ENCODE measurements at regions not wholly inside any gene's neighbourhood (a gene's known extent, or its start where the extent isn't known, plus 50 kb on each side); places are given as distances from the start of the nearest gene placed in this dataset.
"Not testable (repeated sequence)": the region's sequence is repeated elsewhere in the genome, so short reads cannot be mapped to it uniquely, and the experiment has no call there.

- H3K27ac ChIP-seq (ENCODE audit: low read length), result peak overlapping the region; percentile 39; the same call in 1 of the 2 replicates
- no peaks in the 10 kb centered on the region for H3K27me3 ChIP-seq (replicated peaks; ENCODE audit: insufficient read depth, low read length)
- H3K4me3 ChIP-seq (ENCODE audit: low read length), result peak overlapping the region; percentile 73
- no peaks in the 10 kb centered on the region for H3K79me2 ChIP-seq (ENCODE audit: low read length)
- H3K9me2 ChIP-seq (replicated peaks; ENCODE audit: insufficient read depth, low read length), result no peaks in the 10 kb centered on the region
- peak overlapping the region; percentile 87 for H2AFZ ChIP-seq (ENCODE audit: low read length)
- no peaks in the 10 kb centered on the region for H3K9me3 ChIP-seq (replicated peaks; ENCODE audit: insufficient read depth, low read length)
- peak overlapping the region; percentile 72 for H3K4me2 ChIP-seq (ENCODE audit: low read depth, low read length)
- no peak for TF ChIP-seq CTCF (IDR thresholded peaks at IDR 0.05; ENCODE audit: low read length)
- TF ChIP-seq EZH2 (optimal IDR thresholded peaks at IDR 0.05; ENCODE audit: low read depth, low read length), result no peak
- TF ChIP-seq EZH2phosphoT487 (IDR thresholded peaks at IDR 0.05; ENCODE audit: low read length), result no peak
- no peaks in the 10 kb centered on the region for H4K20me1 ChIP-seq (ENCODE audit: insufficient read depth, low read length)
- no peaks in the 10 kb centered on the region for H3K4me1 ChIP-seq (ENCODE audit: low read length)
- peak overlapping the region; percentile 69 for H3K9ac ChIP-seq (ENCODE audit: low read length)
- H3F3A ChIP-seq (ENCODE audit: insufficient read depth, low read length), result no peaks in the 10 kb centered on the region
- no peaks in the 10 kb centered on the region for H3K36me3 ChIP-seq (replicated peaks; ENCODE audit: insufficient read depth, low read length)
- peak; percentile 87 for DNase-seq
These were observed 110.0 kb upstream of the LPCAT1 start for GRCh38 chr5:1633605-1634336.

GRCh38 chr5:1631004-1631403 lies 107.2 kb upstream of the LPCAT1 start:
- not testable (repeated sequence) for H3K27ac ChIP-seq (ENCODE audit: low read length); DNase-seq; H3K4me3 ChIP-seq (ENCODE audit: low read length); H4K20me1 ChIP-seq (ENCODE audit: insufficient read depth, low read length); H3K79me2 ChIP-seq (ENCODE audit: low read length); H3K9me2 ChIP-seq (replicated peaks; ENCODE audit: insufficient read depth, low read length); H3K4me1 ChIP-seq (ENCODE audit: low read length); H2AFZ ChIP-seq (ENCODE audit: low read length); H3K9ac ChIP-seq (ENCODE audit: low read length); H3K9me3 ChIP-seq (replicated peaks; ENCODE audit: insufficient read depth, low read length); H3F3A ChIP-seq (ENCODE audit: insufficient read depth, low read length); H3K27me3 ChIP-seq (replicated peaks; ENCODE audit: insufficient read depth, low read length); H3K36me3 ChIP-seq (replicated peaks; ENCODE audit: insufficient read depth, low read length); H3K4me2 ChIP-seq (ENCODE audit: low read depth, low read length)

GRCh38 chr5:1626397-1626796 lies 102.6 kb upstream of the LPCAT1 start:
- H3K4me1 ChIP-seq (ENCODE audit: low read length); H3K4me3 ChIP-seq (ENCODE audit: low read length); H4K20me1 ChIP-seq (ENCODE audit: insufficient read depth, low read length); H3K27ac ChIP-seq (ENCODE audit: low read length); H3K9ac ChIP-seq (ENCODE audit: low read length); H3K79me2 ChIP-seq (ENCODE audit: low read length); DNase-seq; H3K4me2 ChIP-seq (ENCODE audit: low read depth, low read length); H3K36me3 ChIP-seq (replicated peaks; ENCODE audit: insufficient read depth, low read length); H3K9me2 ChIP-seq (replicated peaks; ENCODE audit: insufficient read depth, low read length); H2AFZ ChIP-seq (ENCODE audit: low read length); H3K27me3 ChIP-seq (replicated peaks; ENCODE audit: insufficient read depth, low read length); H3K9me3 ChIP-seq (replicated peaks; ENCODE audit: insufficient read depth, low read length); H3F3A ChIP-seq (ENCODE audit: insufficient read depth, low read length): not testable (repeated sequence)

- not testable (repeated sequence) for H3K9me2 ChIP-seq (replicated peaks; ENCODE audit: insufficient read depth, low read length); H3F3A ChIP-seq (ENCODE audit: insufficient read depth, low read length); DNase-seq; H3K27me3 ChIP-seq (replicated peaks; ENCODE audit: insufficient read depth, low read length); H2AFZ ChIP-seq (ENCODE audit: low read length); H3K4me3 ChIP-seq (ENCODE audit: low read length); H3K79me2 ChIP-seq (ENCODE audit: low read length); H4K20me1 ChIP-seq (ENCODE audit: insufficient read depth, low read length); H3K27ac ChIP-seq (ENCODE audit: low read length); H3K4me2 ChIP-seq (ENCODE audit: low read depth, low read length); H3K36me3 ChIP-seq (replicated peaks; ENCODE audit: insufficient read depth, low read length); H3K9ac ChIP-seq (ENCODE audit: low read length); H3K4me1 ChIP-seq (ENCODE audit: low read length); H3K9me3 ChIP-seq (replicated peaks; ENCODE audit: insufficient read depth, low read length)
These were observed 95.8 kb upstream of the LPCAT1 start for GRCh38 chr5:1619531-1619930.

GRCh38 chr5:1618296-1618865 lies 94.6 kb upstream of the LPCAT1 start:
- H4K20me1 ChIP-seq (ENCODE audit: insufficient read depth, low read length); H3K4me1 ChIP-seq (ENCODE audit: low read length); DNase-seq; H3K9me3 ChIP-seq (replicated peaks; ENCODE audit: insufficient read depth, low read length); H3K4me3 ChIP-seq (ENCODE audit: low read length); H2AFZ ChIP-seq (ENCODE audit: low read length); H3K9me2 ChIP-seq (replicated peaks; ENCODE audit: insufficient read depth, low read length); H3K9ac ChIP-seq (ENCODE audit: low read length); H3K36me3 ChIP-seq (replicated peaks; ENCODE audit: insufficient read depth, low read length); H3K4me2 ChIP-seq (ENCODE audit: low read depth, low read length); H3K27ac ChIP-seq (ENCODE audit: low read length); H3K27me3 ChIP-seq (replicated peaks; ENCODE audit: insufficient read depth, low read length); H3K79me2 ChIP-seq (ENCODE audit: low read length); H3F3A ChIP-seq (ENCODE audit: insufficient read depth, low read length): not testable (repeated sequence)

- H3K9me2 ChIP-seq (replicated peaks; ENCODE audit: insufficient read depth, low read length); H2AFZ ChIP-seq (ENCODE audit: low read length); H3F3A ChIP-seq (ENCODE audit: insufficient read depth, low read length); DNase-seq; H3K4me2 ChIP-seq (ENCODE audit: low read depth, low read length); H3K4me3 ChIP-seq (ENCODE audit: low read length); H3K9ac ChIP-seq (ENCODE audit: low read length); H3K27me3 ChIP-seq (replicated peaks; ENCODE audit: insufficient read depth, low read length); H3K9me3 ChIP-seq (replicated peaks; ENCODE audit: insufficient read depth, low read length); H3K79me2 ChIP-seq (ENCODE audit: low read length); H3K36me3 ChIP-seq (replicated peaks; ENCODE audit: insufficient read depth, low read length); H3K27ac ChIP-seq (ENCODE audit: low read length); H3K4me1 ChIP-seq (ENCODE audit: low read length); H4K20me1 ChIP-seq (ENCODE audit: insufficient read depth, low read length): not testable (repeated sequence)
These were observed 93.5 kb upstream of the LPCAT1 start for GRCh38 chr5:1617236-1617755.

GRCh38 chr5:1613515-1613914 lies 89.8 kb upstream of the LPCAT1 start:
- DNase-seq; H3K79me2 ChIP-seq (ENCODE audit: low read length); H3F3A ChIP-seq (ENCODE audit: insufficient read depth, low read length); H4K20me1 ChIP-seq (ENCODE audit: insufficient read depth, low read length); H3K9me3 ChIP-seq (replicated peaks; ENCODE audit: insufficient read depth, low read length); H3K9me2 ChIP-seq (replicated peaks; ENCODE audit: insufficient read depth, low read length); H3K27me3 ChIP-seq (replicated peaks; ENCODE audit: insufficient read depth, low read length); H3K4me1 ChIP-seq (ENCODE audit: low read length); H3K36me3 ChIP-seq (replicated peaks; ENCODE audit: insufficient read depth, low read length); H3K27ac ChIP-seq (ENCODE audit: low read length); H3K4me2 ChIP-seq (ENCODE audit: low read depth, low read length); H3K4me3 ChIP-seq (ENCODE audit: low read length); H2AFZ ChIP-seq (ENCODE audit: low read length); H3K9ac ChIP-seq (ENCODE audit: low read length): not testable (repeated sequence)
